Progenitor cell of endocrine pancreas (in vitro differentiated cells): ENCODE measurements at regions not wholly inside any gene's neighbourhood (a gene's known extent, or its start where the extent isn't known, plus 50 kb on each side); places are given as distances from the start of the nearest gene placed in this dataset.

Experiments
- DNase-seq: peaks from one replicate; pipeline ENCODE4 v3.0.0; 2021; ENCODE audit warnings: low spot score; ENCODE audit not compliant: unreplicated experiment
- H3K27ac Mint-ChIP-seq: 2 replicates; pipeline ENCODE4 v1.8.0; 2021; ENCODE audit warnings: mild to moderate bottlenecking, moderate library complexity, mixed read lengths
- H3K27me3 Mint-ChIP-seq: 2 replicates; pipeline ENCODE4 v1.8.0; 2021; ENCODE audit warnings: mixed read lengths
- H3K36me3 Mint-ChIP-seq: 2 replicates; pipeline ENCODE4 v1.8.0; 2022; ENCODE audit warnings: mixed read lengths; ENCODE audit not compliant: insufficient read depth
- H3K4me1 Mint-ChIP-seq: 2 replicates; pipeline ENCODE4 v1.8.0; 2021; ENCODE audit warnings: low read depth, mixed read lengths
- H3K4me3 Mint-ChIP-seq: 2 replicates; pipeline ENCODE4 v1.8.0; 2021; ENCODE audit warnings: low read depth, mild to moderate bottlenecking, moderate library complexity, mixed read lengths
- H3K9me3 Mint-ChIP-seq: 2 replicates; pipeline ENCODE4 v1.8.0; 2021; ENCODE audit warnings: low read depth, mixed read lengths
- TF ChIP-seq, protein P1 (sequence below): fragments of 200-600 bp; sonication (generic); IDR thresholded peaks from one replicate; pipeline ENCODE4 v1.5.0; 2021; ENCODE audit warnings: antibody characterized with exemption, mild to moderate bottlenecking; ENCODE audit not compliant: unreplicated experiment

DNA sequence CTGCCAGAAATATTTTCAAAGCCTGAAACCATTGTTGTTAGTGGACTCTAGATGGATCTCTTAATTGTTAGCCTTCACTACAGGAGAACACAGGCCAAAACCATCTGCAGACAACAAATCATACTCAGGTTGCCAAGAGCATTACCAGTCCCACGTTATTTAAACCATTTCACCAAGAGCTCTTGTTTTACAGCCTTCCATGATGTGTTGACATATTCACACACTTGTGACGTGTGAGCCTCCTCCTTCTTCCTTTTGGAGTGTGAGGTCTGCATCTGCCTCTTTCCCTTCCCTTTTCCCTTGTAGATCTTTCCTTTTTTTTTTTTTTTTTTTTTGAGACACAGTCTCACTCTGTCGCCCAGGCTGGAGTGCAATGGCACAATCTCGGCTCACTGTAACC lies 279.0 kb downstream of the AUH start:
- DNase-seq = no peak
- peaks cover 2% of the 10 kb centered on the region for H3K27me3 Mint-ChIP-seq
- no peaks in the 10 kb centered on the region for H3K9me3 Mint-ChIP-seq
- H3K4me1 Mint-ChIP-seq = peaks cover 2% of the 10 kb centered on the region
- no peak overlapping the region for H3K4me3 Mint-ChIP-seq
- H3K27ac Mint-ChIP-seq = no peak overlapping the region
- TF ChIP-seq, protein P1, sequence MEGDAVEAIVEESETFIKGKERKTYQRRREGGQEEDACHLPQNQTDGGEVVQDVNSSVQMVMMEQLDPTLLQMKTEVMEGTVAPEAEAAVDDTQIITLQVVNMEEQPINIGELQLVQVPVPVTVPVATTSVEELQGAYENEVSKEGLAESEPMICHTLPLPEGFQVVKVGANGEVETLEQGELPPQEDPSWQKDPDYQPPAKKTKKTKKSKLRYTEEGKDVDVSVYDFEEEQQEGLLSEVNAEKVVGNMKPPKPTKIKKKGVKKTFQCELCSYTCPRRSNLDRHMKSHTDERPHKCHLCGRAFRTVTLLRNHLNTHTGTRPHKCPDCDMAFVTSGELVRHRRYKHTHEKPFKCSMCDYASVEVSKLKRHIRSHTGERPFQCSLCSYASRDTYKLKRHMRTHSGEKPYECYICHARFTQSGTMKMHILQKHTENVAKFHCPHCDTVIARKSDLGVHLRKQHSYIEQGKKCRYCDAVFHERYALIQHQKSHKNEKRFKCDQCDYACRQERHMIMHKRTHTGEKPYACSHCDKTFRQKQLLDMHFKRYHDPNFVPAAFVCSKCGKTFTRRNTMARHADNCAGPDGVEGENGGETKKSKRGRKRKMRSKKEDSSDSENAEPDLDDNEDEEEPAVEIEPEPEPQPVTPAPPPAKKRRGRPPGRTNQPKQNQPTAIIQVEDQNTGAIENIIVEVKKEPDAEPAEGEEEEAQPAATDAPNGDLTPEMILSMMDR = no peak
- no peaks in the 10 kb centered on the region for H3K36me3 Mint-ChIP-seq

DNA sequence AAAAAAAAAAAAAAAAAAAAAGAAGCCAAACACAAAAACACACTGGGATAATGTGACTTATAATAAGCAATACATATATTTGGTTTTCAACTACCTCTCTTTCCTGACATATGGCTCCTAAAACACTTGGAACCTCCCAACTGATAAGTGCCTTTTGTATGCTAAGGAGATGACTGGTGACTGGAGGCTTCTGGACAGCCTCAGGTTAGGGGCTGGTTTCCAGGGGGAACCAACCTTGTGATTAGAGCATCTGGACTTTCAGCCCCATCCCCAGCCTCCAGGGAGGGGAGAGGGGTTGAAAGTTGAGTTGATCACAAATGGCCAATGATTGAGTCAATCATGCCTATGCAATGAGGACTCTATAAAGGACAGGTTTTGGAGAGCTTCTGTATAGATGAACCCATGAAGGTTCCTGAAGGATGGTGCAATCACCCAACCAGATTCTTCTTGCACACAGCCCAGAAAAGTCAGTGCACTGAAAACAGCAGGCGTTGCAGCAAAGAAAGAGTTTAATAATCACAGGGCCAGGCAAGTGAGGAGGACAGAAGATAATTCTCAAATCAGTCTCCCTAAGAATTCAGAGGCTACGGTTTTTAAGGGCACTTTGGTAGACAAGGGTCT lies 276.7 kb downstream of the AUH start:
- Mint-ChIP-seq H3K4me3 (no peak overlapping the region), H3K27ac (no peak overlapping the region), H3K36me3 (no peaks in the 10 kb centered on the region), H3K27me3 (no peaks in the 10 kb centered on the region), H3K4me1 (peaks cover 2% of the 10 kb centered on the region), H3K9me3 (no peaks in the 10 kb centered on the region)
- DNase-seq = no peak
- TF ChIP-seq, protein P1 = no peak

DNA sequence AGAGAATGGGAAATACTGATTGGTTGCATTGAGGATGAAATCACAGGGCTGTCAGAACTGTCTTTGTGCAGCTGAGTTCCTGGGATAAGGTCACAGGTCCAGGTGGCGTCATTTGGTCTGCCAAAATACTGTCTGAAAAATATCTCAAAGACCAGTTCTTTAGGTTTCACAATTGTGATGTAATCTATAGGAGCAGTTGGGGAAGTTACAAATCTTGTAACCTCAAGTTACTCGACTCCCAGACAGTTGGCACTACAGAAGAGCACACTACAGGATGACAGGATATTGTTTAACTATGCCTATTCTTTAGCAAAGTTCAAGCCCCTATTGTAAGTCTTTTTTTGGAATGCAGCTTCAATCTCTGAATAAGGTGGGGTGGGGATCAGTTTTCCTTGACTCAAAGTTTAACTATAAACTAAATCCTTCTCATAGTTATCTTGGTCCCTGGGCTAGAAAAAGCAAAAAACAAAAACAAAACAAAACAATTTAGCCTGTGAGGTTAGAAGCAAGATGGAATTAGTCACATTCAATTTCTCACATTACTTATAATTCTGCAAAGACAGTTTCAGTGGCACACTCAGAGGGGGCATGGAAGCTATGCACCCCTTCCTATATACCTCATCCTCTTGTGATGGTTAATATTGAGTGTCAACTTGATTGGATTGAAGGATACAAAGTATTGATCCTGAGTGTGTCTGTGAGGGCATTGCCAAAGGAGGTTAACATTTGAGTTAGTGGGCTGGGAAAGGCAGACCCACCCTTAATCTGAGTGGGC lies 276.0 kb downstream of the AUH start:
- H3K4me3 Mint-ChIP-seq = no peak overlapping the region
- H3K9me3 Mint-ChIP-seq = no peaks in the 10 kb centered on the region
- DNase-seq = no peak
- H3K36me3 Mint-ChIP-seq = no peaks in the 10 kb centered on the region
- TF ChIP-seq, protein P1 = no peak
- no peak overlapping the region for H3K27ac Mint-ChIP-seq
- H3K27me3 Mint-ChIP-seq = no peaks in the 10 kb centered on the region
- H3K4me1 Mint-ChIP-seq = peaks cover 2% of the 10 kb centered on the region

DNA sequence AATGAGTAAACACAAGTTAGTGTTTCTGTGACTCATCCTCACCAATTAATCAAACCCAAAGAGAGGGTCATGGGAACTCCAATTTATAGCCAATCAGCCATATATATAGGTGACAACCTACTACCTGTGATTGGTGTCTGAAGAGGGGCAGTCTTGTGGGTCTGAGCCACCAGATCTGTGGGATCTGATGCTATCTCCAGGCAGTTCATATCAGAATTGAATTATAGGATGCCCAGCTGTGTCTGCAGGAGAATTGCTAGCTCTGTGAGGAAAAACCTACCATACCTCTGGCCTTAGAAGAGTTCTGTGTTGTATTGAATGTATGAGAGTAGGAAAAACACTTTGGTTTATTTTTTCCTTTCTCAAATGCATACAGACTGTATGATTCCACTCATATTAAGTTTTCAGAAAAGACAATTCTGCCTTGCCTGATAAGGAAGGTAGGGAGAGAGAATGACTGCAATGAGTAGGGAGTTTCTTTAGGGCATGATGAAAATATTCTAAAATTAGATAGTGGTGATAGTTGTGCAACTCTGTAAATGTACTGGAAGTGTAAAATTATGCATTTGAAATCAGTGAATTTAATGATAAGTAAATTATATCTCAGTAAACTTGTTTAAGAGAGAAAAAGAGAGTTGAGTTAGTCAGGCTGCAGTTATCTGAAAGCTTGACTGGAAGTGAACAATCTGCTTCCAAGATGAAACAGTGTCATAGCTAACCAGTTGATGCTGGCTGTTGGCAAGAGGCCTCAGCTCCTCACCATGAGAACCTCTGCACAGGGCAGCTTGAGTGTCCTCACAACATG lies 274.9 kb downstream of the AUH start:
- no peaks in the 10 kb centered on the region for H3K27me3 Mint-ChIP-seq
- H3K36me3 Mint-ChIP-seq = no peaks in the 10 kb centered on the region
- H3K4me3 Mint-ChIP-seq = no peak overlapping the region
- TF ChIP-seq, protein P1 = no peak
- H3K27ac Mint-ChIP-seq = no peak overlapping the region
- peaks cover 2% of the 10 kb centered on the region for H3K4me1 Mint-ChIP-seq
- DNase-seq = no peak
- H3K9me3 Mint-ChIP-seq = no peaks in the 10 kb centered on the region

DNA sequence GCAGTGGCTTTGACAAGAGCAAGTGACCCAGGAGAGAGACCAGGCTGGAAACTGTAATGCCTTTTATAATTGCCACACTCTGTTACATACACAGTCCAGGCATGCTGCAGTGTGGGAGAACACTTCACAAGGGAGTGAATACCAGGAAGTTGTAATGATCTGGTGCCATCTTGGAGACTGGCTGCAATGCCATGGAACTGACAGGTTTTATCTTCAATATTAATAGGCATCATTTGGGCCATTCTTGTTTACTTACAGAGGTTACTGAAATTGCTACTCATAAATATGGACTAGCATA lies 274.3 kb downstream of the AUH start:
- TF ChIP-seq, protein P1 = no peak
- H3K27me3 Mint-ChIP-seq = no peaks in the 10 kb centered on the region
- H3K9me3 Mint-ChIP-seq = no peaks in the 10 kb centered on the region
- no peaks in the 10 kb centered on the region for H3K36me3 Mint-ChIP-seq
- no peak overlapping the region for H3K27ac Mint-ChIP-seq
- no peak overlapping the region for H3K4me3 Mint-ChIP-seq
- peaks cover 2% of the 10 kb centered on the region for H3K4me1 Mint-ChIP-seq
- DNase-seq = no peak
